Ascending aorta (tissue), 2 donors: ENCODE measurements at regions not wholly inside any gene's neighbourhood (a gene's known extent, or its start where the extent isn't known, plus 50 kb on each side); places are given as distances from the start of the nearest gene placed in this dataset.

Source experiments
- DNase-seq, 2 donors: peaks; one replicate each; pipeline ENCODE4 v3.0.0-alpha.2; 2019; ENCODE audit warnings: low spot score in 2 of 2
- H3K27ac ChIP-seq, 2 donors: fragments of 200-600 bp; sonication (generic); one replicate each; pipeline ENCODE4 v1.5.1; 2016 to 2017; ENCODE audit warnings: mild to moderate bottlenecking in 1 of 2
- H3K27me3 ChIP-seq: fragments of 200-600 bp; sonication (generic); one replicate; pipeline ENCODE4 v1.5.1; 2017
- H3K36me3 ChIP-seq, 2 donors: fragments of 200-600 bp; sonication (generic); one replicate each; pipeline ENCODE4 v1.5.1; 2016
- H3K4me1 ChIP-seq, 2 donors: fragments of 200-600 bp; sonication (generic); one replicate each; pipeline ENCODE4 v1.5.1; 2016 to 2017; ENCODE audit warnings: mild to moderate bottlenecking in 1 of 2
- H3K4me3 ChIP-seq, 2 donors: fragments of 200-600 bp; sonication (generic); one replicate each; pipeline ENCODE4 v1.5.1; 2016 to 2017; ENCODE audit warnings: mild to moderate bottlenecking in 1 of 2
- H3K9me3 ChIP-seq, 2 donors: fragments of 200-600 bp; sonication (generic); one replicate each; pipeline ENCODE4 v1.5.1; 2016
- intact Hi-C: fragments of 100-400 bp; cut with DNase I; formaldehyde crosslinking; loops from one replicate; pipeline ENCODE4 v1.15.1; 2023
- TF ChIP-seq, protein P1 (sequence below), 3 experiments: fragments of 200-600 bp in 2 of 3; fragments of 450-650 bp in 1 of 3; sonication (generic) in 2 of 3; IDR thresholded peaks; one replicate each; pipeline ENCODE4 v1.5.1; 2016 to 2019; ENCODE audit warnings: antibody characterized with exemption in 3 of 3, mild to moderate bottlenecking in 1 of 3, moderate library complexity in 1 of 3

DNA sequence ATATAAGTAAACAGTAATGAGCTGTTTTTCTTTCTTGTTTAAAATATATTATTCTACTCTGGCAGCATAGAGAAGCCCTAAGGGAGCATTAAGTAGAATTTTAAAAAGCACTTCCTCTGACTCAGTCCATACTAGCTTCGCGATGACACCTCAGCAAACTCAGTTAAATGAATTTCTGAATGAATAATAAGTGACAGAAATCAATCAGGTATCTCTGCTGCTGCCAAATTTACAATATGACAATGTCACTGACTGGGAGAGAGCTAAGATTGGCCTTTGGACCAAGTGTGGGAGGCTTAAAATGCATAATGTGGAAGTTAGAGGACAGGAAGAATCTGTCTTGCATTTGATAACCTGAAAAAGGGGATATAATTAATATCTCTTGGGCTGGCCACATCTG, 296.1 kb downstream of the HHIPL2 start:
- no peak overlapping the region for H3K4me3 ChIP-seq
- DNase-seq, result no peak
- TF ChIP-seq, protein P1, sequence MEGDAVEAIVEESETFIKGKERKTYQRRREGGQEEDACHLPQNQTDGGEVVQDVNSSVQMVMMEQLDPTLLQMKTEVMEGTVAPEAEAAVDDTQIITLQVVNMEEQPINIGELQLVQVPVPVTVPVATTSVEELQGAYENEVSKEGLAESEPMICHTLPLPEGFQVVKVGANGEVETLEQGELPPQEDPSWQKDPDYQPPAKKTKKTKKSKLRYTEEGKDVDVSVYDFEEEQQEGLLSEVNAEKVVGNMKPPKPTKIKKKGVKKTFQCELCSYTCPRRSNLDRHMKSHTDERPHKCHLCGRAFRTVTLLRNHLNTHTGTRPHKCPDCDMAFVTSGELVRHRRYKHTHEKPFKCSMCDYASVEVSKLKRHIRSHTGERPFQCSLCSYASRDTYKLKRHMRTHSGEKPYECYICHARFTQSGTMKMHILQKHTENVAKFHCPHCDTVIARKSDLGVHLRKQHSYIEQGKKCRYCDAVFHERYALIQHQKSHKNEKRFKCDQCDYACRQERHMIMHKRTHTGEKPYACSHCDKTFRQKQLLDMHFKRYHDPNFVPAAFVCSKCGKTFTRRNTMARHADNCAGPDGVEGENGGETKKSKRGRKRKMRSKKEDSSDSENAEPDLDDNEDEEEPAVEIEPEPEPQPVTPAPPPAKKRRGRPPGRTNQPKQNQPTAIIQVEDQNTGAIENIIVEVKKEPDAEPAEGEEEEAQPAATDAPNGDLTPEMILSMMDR (IDR thresholded peaks at IDR 0.05), result no peak
- H3K9me3 ChIP-seq, result no peaks in the 10 kb centered on the region
- no peaks in the 10 kb centered on the region for H3K4me1 ChIP-seq
- intact Hi-C loops, result no loop called here
- no peak overlapping the region for H3K27ac ChIP-seq
- no peaks in the 10 kb centered on the region for H3K27me3 ChIP-seq
- no peaks in the 10 kb centered on the region for H3K36me3 ChIP-seq

DNA sequence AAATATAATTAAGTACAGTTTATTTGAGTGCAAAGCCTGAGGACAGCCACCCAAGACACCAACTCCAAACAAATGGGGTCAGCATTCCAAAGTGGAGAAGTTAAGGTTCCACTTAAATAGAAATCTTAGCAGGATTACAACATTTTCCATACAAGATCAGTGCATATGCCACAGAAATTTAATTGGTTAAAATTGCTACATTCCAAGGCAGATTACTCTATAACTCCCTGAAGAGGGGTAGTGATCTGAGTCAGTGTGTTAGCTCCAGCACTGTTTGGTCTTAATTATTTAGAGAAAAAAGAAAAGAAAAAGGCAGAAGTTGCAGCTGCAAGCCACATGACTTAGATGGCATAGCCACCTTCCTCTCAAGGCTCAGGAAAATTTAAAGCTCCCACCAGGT, 297.5 kb downstream of the HHIPL2 start:
- Histone ChIP-seq H3K27ac (no peak overlapping the region), H3K4me3 (no peak overlapping the region), H3K36me3 (no peaks in the 10 kb centered on the region), H3K9me3 (no peaks in the 10 kb centered on the region), H3K4me1 (no peaks in the 10 kb centered on the region), H3K27me3 (no peaks in the 10 kb centered on the region)
- intact Hi-C loops, result no loop called here
- TF ChIP-seq, protein P1 (IDR thresholded peaks at IDR 0.05), result no peak
- DNase-seq, result no peak

DNA sequence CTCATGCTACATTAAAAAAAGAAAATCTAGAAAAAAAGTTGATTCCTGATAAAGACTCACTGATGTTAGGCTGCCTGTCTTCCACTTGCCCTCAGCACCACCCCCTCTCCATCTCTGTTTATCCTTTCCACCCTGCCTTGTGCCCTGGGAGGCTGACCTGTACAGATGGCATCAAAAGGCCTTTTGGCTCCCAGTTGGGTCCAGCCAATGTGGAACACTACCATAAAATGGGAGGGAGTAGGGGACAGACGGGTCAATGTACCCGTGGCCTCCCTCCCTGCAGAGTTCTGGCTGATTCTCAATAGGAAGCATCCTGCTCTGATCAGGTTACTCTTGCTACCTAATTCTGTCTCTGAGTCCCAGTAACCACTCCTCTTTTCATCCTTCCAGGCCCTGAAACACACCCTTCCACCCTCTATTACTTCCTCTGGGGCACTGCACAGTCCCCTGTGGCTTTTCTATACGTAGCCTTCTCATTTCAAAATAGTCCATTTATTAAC, 300.0 kb downstream of the HHIPL2 start:
- H3K4me1 ChIP-seq, result no peaks in the 10 kb centered on the region
- intact Hi-C loops, result no loop called here
- H3K27ac ChIP-seq, result no peak overlapping the region
- no peak overlapping the region for H3K4me3 ChIP-seq
- TF ChIP-seq, protein P1 (IDR thresholded peaks at IDR 0.05), result no peak
- no peaks in the 10 kb centered on the region for H3K9me3 ChIP-seq
- no peak for DNase-seq
- no peaks in the 10 kb centered on the region for H3K27me3 ChIP-seq
- no peaks in the 10 kb centered on the region for H3K36me3 ChIP-seq

DNA sequence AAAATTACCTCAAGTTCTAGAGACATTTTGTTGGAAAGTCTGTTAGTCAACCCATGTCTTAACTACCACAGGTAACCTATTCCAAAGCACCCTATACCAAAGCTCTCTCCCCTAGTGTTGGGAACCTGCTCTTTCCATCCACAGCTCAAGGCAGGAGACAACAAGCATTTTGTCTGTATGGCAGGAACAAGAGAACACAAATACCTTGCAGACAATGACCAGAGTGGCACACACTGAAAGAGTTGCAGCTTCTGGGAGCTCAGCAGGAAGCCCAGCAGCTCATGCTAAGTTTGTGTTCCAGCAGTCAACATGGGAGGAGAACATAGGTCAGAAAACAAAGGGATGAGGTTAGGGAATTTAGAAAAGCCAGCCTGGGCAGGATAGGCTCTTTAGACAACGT, 300.8 kb downstream of the HHIPL2 start:
- Histone ChIP-seq H3K36me3 (no peaks in the 10 kb centered on the region), H3K27me3 (no peaks in the 10 kb centered on the region), H3K4me3 (no peak overlapping the region), H3K4me1 (no peaks in the 10 kb centered on the region), H3K27ac (no peak overlapping the region), H3K9me3 (no peaks in the 10 kb centered on the region)
- intact Hi-C loops, result no loop called here
- TF ChIP-seq, protein P1 (IDR thresholded peaks at IDR 0.05), result no peak
- DNase-seq, result no peak

GRCh38 chr1:222243902-222244301, 304.0 kb downstream of the HHIPL2 start:
- DNase-seq, result no peak
- TF ChIP-seq, protein P1 (IDR thresholded peaks at IDR 0.05), result no peak
- Histone ChIP-seq H3K27ac (no peak overlapping the region), H3K4me3 (no peak overlapping the region), H3K36me3 (no peaks in the 10 kb centered on the region), H3K4me1 (no peaks in the 10 kb centered on the region), H3K9me3 (no peaks in the 10 kb centered on the region), H3K27me3 (no peaks in the 10 kb centered on the region)
- intact Hi-C loops, result no loop called here

DNA sequence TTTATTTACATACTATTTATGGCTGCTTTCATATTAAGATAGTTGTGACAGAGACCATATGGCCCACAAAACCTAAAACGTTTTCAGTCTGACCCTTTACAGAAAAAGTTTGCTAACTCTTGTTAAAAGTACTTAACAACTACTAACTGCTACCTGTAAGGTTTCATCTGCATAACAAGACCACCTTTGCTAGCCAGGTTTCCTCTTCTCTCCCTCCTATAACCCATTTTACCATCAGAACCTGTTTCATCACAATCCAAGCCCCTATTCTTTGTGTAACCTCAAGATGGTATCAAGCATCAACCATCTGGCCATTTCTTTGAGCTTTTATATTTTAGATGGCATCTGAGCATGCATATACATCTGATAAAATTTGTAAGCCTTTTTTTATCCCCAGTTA, 305.4 kb downstream of the HHIPL2 start:
- Histone ChIP-seq H3K4me3 (no peak overlapping the region), H3K36me3 (no peaks in the 10 kb centered on the region), H3K27me3 (no peaks in the 10 kb centered on the region), H3K9me3 (no peaks in the 10 kb centered on the region), H3K4me1 (no peaks in the 10 kb centered on the region), H3K27ac (no peak overlapping the region)
- no peak for DNase-seq
- intact Hi-C loops, result no loop called here
- TF ChIP-seq, protein P1 (IDR thresholded peaks at IDR 0.05), result no peak
